IMR-90 (cell line): ENCODE measurements at regions not wholly inside any gene's neighbourhood (a gene's known extent, or its start where the extent isn't known, plus 50 kb on each side); places are given as distances from the start of the nearest gene placed in this dataset.
A peak's percentile ranks its signal among the peaks of the same experiment; 100 is the strongest.

Experiments
- ATAC-seq: fragments of 200-7000 bp; cut with Tn5 transposase; 2 replicates; pipeline ENCODE4 v1.9.1; 2020; ENCODE audit warnings: low read depth, mild to moderate bottlenecking, moderate library complexity
- BruUV-seq: library from RNA; stranded (reverse); fragments of 400-500 nt; replicated peaks from 2 replicates; lab custom pipeline; 2021; lab: Mats Ljungman, UMichigan
- CTCF ChIA-PET: fragments of 300-600 bp; formaldehyde crosslinking; extraction: SDS; loops from one replicate; lab custom pipeline; 2021; ENCODE audit warnings: antibody characterized with exemption; lab: Yijun Ruan, JAX
- POLR2A ChIA-PET: fragments of 300-600 bp; sonication (Branson Sonifier 250); formaldehyde crosslinking; loops from one replicate; lab custom pipeline; 2022; ENCODE audit warnings: antibody characterized with exemption; ENCODE audit not compliant: unreplicated experiment; lab: Charles Lee
- DNase-seq: peaks from one replicate; pipeline ENCODE4 v3.0.0; 2013
- H2AFZ ChIP-seq: replicated peaks from 2 replicates; pipeline ENCODE3; 2013; ENCODE audit warnings: low read length, mild to moderate bottlenecking; ENCODE audit not compliant: poor library complexity
- H2AK5ac ChIP-seq: 2 replicates; pipeline ENCODE4 v1.6.1; 2013; ENCODE audit warnings: low read depth, low read length, inconsistent platforms
- H2AK9ac ChIP-seq: replicated peaks from 2 replicates; pipeline ENCODE3; 2013; ENCODE audit warnings: mild to moderate bottlenecking, low read depth, low read length, moderate library complexity; ENCODE audit not compliant: poor library complexity
- H2BK120ac ChIP-seq: 2 replicates; pipeline ENCODE4 v1.6.1; 2013; ENCODE audit warnings: low read depth, low read length, inconsistent platforms
- H2BK15ac ChIP-seq: 3 replicates; pipeline ENCODE4 v1.6.1; 2013; ENCODE audit warnings: low read depth, low read length, inconsistent platforms
- H2BK20ac ChIP-seq: 2 replicates; pipeline ENCODE4 v1.6.1; 2013; ENCODE audit warnings: low read depth, mild to moderate bottlenecking, inconsistent platforms, low read length, moderate library complexity
- H2BK5ac ChIP-seq: 2 replicates; pipeline ENCODE4 v1.6.1; 2013; ENCODE audit warnings: mild to moderate bottlenecking, low read depth, low read length, inconsistent platforms; ENCODE audit not compliant: poor library complexity, severe bottlenecking
- H3K14ac ChIP-seq: replicated peaks from 2 replicates; pipeline ENCODE4 v1.6.1; 2013; ENCODE audit warnings: low read depth, low read length, inconsistent platforms
- H3K18ac ChIP-seq: 2 replicates; pipeline ENCODE4 v1.6.1; 2013; ENCODE audit warnings: low read depth, low read length, control low read depth
- H3K23ac ChIP-seq: 2 replicates; pipeline ENCODE4 v1.6.1; 2013; ENCODE audit warnings: low read depth, low read length, inconsistent platforms
- H3K27ac ChIP-seq: 2 replicates; pipeline ENCODE4 v1.5.1; 2013; ENCODE audit warnings: mild to moderate bottlenecking, control low read depth, low read length; ENCODE audit not compliant: insufficient read depth
- H3K27me3 ChIP-seq: 2 replicates; pipeline ENCODE4 v1.6.1; 2013; ENCODE audit warnings: low read length; ENCODE audit not compliant: control insufficient read depth, insufficient read depth
- H3K36me3 ChIP-seq: 2 replicates; pipeline ENCODE4 v1.6.1; 2013; ENCODE audit warnings: low read length, mixed read lengths; ENCODE audit not compliant: control insufficient read depth, insufficient read depth
- H3K4ac ChIP-seq: 2 replicates; pipeline ENCODE4 v1.6.1; 2013; ENCODE audit warnings: low read depth, low read length, inconsistent platforms
- H3K4me1 ChIP-seq: 2 replicates; pipeline ENCODE4 v1.6.1; 2013; ENCODE audit warnings: low read length, mixed read lengths; ENCODE audit not compliant: control insufficient read depth, insufficient read depth
- H3K4me2 ChIP-seq: 2 replicates; pipeline ENCODE4 v1.6.1; 2013; ENCODE audit warnings: low read depth, mild to moderate bottlenecking, control low read depth, low read length, moderate library complexity
- H3K4me3 ChIP-seq: 2 replicates; pipeline ENCODE4 v1.5.1; 2013; ENCODE audit warnings: low read depth, mild to moderate bottlenecking, control low read depth, low read length, moderate library complexity; ENCODE audit not compliant: insufficient read depth
- H3K56ac ChIP-seq: 2 replicates; pipeline ENCODE4 v1.6.1; 2013; ENCODE audit warnings: low read length, inconsistent platforms; ENCODE audit not compliant: insufficient read depth; ENCODE audit errors: extremely low read depth
- H3K79me1 ChIP-seq, 2 experiments: 2 replicates each; pipeline ENCODE4 v1.6.1; 2013; ENCODE audit warnings: low read length in 2 of 2, inconsistent platforms in 1 of 2, low read depth in 1 of 2
- H3K9ac ChIP-seq: 2 replicates; pipeline ENCODE4 v1.6.1; 2013; ENCODE audit warnings: low read depth, low read length, control low read depth
- H3K9me1 ChIP-seq: 2 replicates; pipeline ENCODE4 v1.6.1; 2013; ENCODE audit warnings: low read length, inconsistent platforms; ENCODE audit not compliant: insufficient read depth
- H3K9me3 ChIP-seq: 2 replicates; pipeline ENCODE4 v1.6.1; 2013; ENCODE audit warnings: low read length; ENCODE audit not compliant: control insufficient read depth, insufficient read depth
- H4K20me1 ChIP-seq: 2 replicates; pipeline ENCODE4 v1.6.1; 2013; ENCODE audit warnings: low read length, inconsistent platforms; ENCODE audit not compliant: insufficient read depth
- H4K5ac ChIP-seq: 2 replicates; pipeline ENCODE4 v1.6.1; 2013; ENCODE audit warnings: mild to moderate bottlenecking, low read depth, low read length, control low read depth
- H4K8ac ChIP-seq, 2 experiments: 2 replicates each; pipeline ENCODE4 v1.6.1; 2013; ENCODE audit warnings: low read depth in 2 of 2, low read length in 2 of 2, control low read depth in 1 of 2, inconsistent platforms in 1 of 2
- H4K91ac ChIP-seq: 2 replicates; pipeline ENCODE4 v1.6.1; 2013; ENCODE audit warnings: low read depth, low read length, inconsistent platforms; ENCODE audit not compliant: insufficient read depth
- CHD1 ChIP-seq: IDR thresholded peaks from 2 replicates; pipeline ENCODE4 v1.6.1; 2012; ENCODE audit warnings: low read depth, low read length, improper control_type of control experiment
- FOS ChIP-seq: fragments of 150-350 bp; IDR thresholded peaks from 2 replicates; pipeline ENCODE4 v1.6.1; 2016; ENCODE audit warnings: low read depth, low read length
- MAFK ChIP-seq: IDR thresholded peaks from 2 replicates; pipeline ENCODE4 v1.6.1; 2012; ENCODE audit warnings: low read depth, low read length, improper control_type of control experiment
- MXI1 ChIP-seq: IDR thresholded peaks from 2 replicates; pipeline ENCODE4 v1.6.1; 2012; ENCODE audit warnings: low read depth, mild to moderate bottlenecking, low read length, moderate library complexity, borderline replicate concordance
- RAD21 ChIP-seq: IDR thresholded peaks from 2 replicates; pipeline ENCODE4 v1.6.1; 2012; ENCODE audit warnings: low read length, improper control_type of control experiment
- WGBS, 2 experiments: methylation state at CpG; one replicate each; pipeline versions ENCODE4 v1.1.5 to v1.1.7; 2013; ENCODE audit warnings: missing lambda C conversion rate in 2 of 2; ENCODE audit not compliant: insufficient read length in 1 of 2; ENCODE audit errors: extremely low coverage in 2 of 2; 5-methylcytosine and 5-hydroxymethylcytosine counted together
- dilution Hi-C: fragments of 300-500 bp; cut with HindIII; formaldehyde crosslinking; loops from one replicate; pipeline ENCODE4 v1.14.3; 2018; ENCODE audit warnings: low sequenced_read_pairs; ENCODE audit not compliant: unreplicated experiment
- in situ Hi-C: fragments of 300-500 bp; cut with MboI; formaldehyde crosslinking; loops from 3 replicates; pipeline ENCODE4 v1.14.3; 2019; ENCODE audit warnings: low sequenced_read_pairs, inconsistent platforms, mixed read lengths
- intact Hi-C: fragments of 100-400 bp; cut with micrococcal nuclease; formaldehyde crosslinking; loops from 2 replicates; pipeline ENCODE4 v1.10.0; 2022

GRCh38 chr3:118272991-118273390 lies 761.7 kb downstream of the IGSF11 start:
- H3K14ac ChIP-seq, result no peak overlapping the region
- H2BK20ac ChIP-seq, result no peak overlapping the region
- TF ChIP-seq MXI1, result no peak
- no peak for TF ChIP-seq MAFK
- TF ChIP-seq FOS, result no peak
- TF ChIP-seq CHD1, result no peak
- TF ChIP-seq RAD21, result no peak
- H2AFZ ChIP-seq, result no peak overlapping the region
- H4K5ac ChIP-seq, result no peak overlapping the region
- no peaks in the 10 kb centered on the region for H3K79me1 ChIP-seq
- no TSS peak for BruUV-seq
- POLR2A ChIA-PET, result no interaction called here
- H3K18ac ChIP-seq, result no peak overlapping the region
- H3K23ac ChIP-seq, result no peak overlapping the region
- no peak overlapping the region for H3K9ac ChIP-seq
- no peak overlapping the region for H2BK5ac ChIP-seq
- dilution Hi-C loops, result no loop called here
- DNase-seq (peak; percentile 0), ATAC-seq (no peak)
- H3K56ac ChIP-seq, result no peak overlapping the region
- H3K36me3 ChIP-seq, result no peaks in the 10 kb centered on the region
- in situ Hi-C loops, result no loop called here
- no peak overlapping the region for H4K91ac ChIP-seq
- no peak overlapping the region for H3K4ac ChIP-seq
- H3K27ac ChIP-seq, result no peak overlapping the region
- no peak overlapping the region for H3K4me2 ChIP-seq
- no peak overlapping the region for H2AK9ac ChIP-seq
- no peak overlapping the region for H2BK120ac ChIP-seq
- no peak overlapping the region for H2AK5ac ChIP-seq
- no CpG with 5 or more reads among the region's 2 CpGs for WGBS, 2 experiments
- H4K8ac ChIP-seq, result no peak overlapping the region
- CTCF ChIA-PET, result no interaction called here
- H3K27me3 ChIP-seq, result no peaks in the 10 kb centered on the region
- intact Hi-C loops, result no loop called here
- H3K9me1 ChIP-seq, result no peaks in the 10 kb centered on the region
- no peak overlapping the region for H3K4me3 ChIP-seq
- no peaks in the 10 kb centered on the region for H3K4me1 ChIP-seq
- H2BK15ac ChIP-seq, result no peak overlapping the region
- H3K9me3 ChIP-seq, result peaks cover 3% of the 10 kb centered on the region
- no peaks in the 10 kb centered on the region for H4K20me1 ChIP-seq
